Frontal cortex (tissue), 3 donors: ENCODE measurements at regions not wholly inside any gene's neighbourhood (a gene's known extent, or its start where the extent isn't known, plus 50 kb on each side); places are given as distances from the start of the nearest gene placed in this dataset.
"Not testable (repeated sequence)": the region's sequence is repeated elsewhere in the genome, so short reads cannot be mapped to it uniquely, and the experiment has no call there.

Experiments
- DNase-seq, 2 donors: peaks; one replicate each; pipeline ENCODE4 v3.0.0; 2012; ENCODE audit warnings: low spot score in 2 of 2
- FAIRE-seq: peaks from 2 replicates; lab custom pipeline; 2012; peaks lifted over from hg19 to GRCh38; lab: Jason Lieb, UNC
- donor health status: control.
- donor health status: control.
- donor health status: control.

DNA sequence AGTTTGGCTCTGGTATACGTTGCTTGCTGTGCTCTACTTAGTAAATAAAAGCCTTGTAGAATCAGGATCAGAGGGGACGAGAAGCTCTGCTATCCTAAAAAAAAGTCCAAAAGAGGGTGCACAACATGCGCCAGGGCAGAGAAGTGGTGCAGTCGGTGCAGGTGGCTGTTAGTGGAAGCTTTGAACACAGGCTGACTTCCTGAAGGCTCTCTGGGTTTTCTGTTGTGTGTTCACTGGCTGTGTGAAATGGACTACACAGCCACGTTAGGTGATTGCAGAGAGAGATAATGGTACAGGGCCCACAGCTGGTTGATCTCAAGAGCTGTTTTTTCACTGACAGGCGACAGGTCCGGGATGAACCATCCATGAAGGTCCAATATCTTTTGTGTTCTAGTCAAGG, 167.4 kb downstream of the TMEM167A start:
- no peak for FAIRE-seq
- no peak for DNase-seq

DNA sequence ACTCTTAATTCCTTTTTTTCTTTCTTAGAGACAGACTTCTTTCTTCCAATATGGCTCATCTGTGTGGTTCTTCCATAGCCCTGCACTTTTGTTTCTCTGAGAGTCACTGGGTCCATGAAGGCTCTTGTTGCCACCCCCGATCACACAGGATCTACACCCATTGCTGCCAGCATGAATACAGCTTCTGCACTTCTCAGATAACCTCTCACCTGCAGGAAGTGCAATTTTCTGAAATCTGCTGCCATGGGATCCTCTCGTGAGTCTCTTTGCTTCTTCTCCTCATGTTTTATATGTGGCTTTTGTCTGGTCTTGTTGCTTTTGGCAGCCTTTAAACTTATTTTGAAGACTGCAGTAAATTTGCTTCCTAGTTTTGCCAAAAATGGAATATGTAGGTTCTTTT, 171.2 kb downstream of the TMEM167A start:
- FAIRE-seq = no peak

DNA sequence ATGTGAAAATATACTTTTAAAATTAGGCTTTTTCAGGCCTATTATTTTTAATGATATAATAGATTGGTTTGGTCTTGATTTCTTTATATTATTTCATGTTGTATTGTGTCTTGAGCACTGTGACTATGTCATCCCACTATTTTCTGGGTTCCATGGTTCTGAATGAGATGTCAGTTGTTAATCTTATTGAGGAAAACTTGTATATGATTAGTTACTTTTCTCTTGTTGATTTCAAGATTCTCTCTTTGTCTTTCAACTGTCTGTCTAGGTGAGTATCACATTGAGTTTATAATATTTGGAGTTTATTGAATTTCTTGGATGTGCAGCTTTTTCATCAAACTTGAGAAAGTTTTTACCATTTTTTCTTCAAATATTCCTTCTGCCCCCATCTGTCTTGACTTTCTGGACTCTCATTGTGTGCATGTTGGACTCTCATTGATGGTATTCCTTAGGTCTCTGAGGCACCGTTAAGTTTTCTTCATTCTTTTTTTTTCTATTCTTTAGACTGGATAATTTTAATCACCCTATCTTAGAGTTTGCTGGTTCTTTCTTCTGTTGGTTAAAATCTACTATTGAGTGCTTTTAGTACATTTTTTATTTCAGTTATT, 175.8 kb downstream of the TMEM167A start:
- DNase-seq = no peak
- no peak for FAIRE-seq

More for the DNA sequence above, 171.2 kb downstream of the TMEM167A start:
- no peak for DNase-seq

DNA sequence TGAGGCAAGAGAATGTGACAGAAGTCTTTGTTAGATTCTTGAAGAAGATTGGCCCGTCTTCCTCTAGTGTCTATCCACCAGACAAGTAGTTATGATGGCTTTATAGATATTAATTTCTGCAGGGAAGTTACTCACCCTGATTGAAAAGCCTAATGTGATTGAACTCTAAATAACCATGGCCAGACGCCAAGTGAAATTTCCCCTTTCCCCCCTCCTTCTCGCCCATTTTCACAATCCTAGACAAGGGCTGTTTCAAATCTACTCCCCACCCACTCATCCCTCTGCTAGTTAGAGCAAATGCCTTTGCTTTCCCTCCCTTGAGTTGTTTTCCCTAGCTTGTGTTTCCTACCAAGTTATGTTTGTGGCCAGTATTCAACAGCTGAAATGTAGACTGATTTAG, 182.5 kb downstream of the TMEM167A start:
- no peak for FAIRE-seq
- DNase-seq = no peak

DNA sequence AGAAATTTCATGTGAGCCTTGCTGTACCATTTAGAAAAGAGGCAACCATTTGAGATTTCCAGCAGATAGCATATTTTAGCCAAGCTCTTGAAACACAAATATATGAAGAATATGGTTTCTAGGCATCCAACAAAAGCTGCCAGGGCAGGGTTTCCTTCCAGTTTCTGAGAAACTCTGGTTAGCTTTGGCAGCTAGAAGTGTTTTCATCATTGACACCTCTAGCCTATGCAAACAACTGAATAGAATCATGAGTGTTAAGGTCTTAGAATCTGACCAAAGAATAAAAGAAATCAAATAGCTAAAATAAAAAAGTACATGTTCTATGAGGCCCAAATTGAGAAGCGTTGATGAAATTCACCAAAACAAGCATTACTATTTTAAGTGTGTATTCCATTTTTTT, 188.1 kb downstream of the TMEM167A start:
- FAIRE-seq = no peak
- no peak for DNase-seq

DNA sequence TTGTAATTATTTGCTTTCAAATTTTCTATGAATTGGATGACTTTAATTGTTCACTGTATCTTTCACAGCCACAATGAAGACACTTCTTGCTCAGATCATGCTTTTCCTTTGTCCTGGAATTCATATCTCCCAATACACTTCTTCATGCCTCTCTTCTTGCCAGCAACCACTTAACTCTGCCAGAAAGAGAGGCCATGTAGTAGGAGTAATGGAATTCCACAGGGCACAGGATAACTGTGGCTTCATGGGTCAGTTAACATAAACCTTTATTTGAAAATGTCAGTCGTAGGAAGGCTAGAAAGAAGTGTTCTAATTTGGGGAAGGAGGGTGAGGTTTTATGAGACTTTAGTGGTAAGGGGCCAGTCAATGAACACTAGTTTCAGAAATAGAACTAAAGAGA, 190.3 kb downstream of the TMEM167A start:
- FAIRE-seq (no peak), DNase-seq (no peak)

DNA sequence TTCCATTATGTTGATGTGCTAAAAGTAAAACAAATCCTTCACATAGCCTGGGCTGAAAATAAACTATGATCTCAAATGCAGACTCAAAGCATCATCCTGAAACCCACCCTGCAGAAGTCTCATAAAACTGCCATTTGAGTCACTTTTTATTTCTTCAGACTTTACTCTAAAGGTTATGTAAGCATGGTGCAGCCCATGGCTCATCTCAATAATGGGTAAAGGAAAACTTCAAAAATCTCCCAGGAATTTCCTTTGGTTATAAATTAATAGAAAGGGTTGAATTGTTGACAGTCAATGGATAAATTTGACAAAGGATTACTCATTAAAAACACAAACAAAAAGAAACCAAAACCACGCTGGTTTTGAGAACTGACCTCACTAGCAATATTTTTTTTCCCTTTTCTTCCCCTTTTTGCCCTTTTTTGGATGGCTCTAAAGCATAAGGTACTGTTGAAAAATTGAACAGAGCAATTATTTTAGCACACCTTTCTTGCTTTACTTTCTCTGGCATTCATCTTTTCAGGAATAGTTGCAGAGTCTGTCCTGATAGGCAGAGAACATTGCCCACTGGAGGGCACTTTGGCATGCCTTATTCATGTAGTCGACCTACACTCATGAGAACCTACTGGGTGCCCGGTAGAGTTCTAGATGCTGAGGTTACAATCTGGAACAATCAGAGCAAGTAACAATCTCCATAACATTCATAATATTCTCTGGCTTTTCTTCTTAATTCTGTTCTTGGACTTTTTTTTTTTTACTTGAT, 191.4 kb downstream of the TMEM167A start:
- no peak for FAIRE-seq
- no peak for DNase-seq

DNA sequence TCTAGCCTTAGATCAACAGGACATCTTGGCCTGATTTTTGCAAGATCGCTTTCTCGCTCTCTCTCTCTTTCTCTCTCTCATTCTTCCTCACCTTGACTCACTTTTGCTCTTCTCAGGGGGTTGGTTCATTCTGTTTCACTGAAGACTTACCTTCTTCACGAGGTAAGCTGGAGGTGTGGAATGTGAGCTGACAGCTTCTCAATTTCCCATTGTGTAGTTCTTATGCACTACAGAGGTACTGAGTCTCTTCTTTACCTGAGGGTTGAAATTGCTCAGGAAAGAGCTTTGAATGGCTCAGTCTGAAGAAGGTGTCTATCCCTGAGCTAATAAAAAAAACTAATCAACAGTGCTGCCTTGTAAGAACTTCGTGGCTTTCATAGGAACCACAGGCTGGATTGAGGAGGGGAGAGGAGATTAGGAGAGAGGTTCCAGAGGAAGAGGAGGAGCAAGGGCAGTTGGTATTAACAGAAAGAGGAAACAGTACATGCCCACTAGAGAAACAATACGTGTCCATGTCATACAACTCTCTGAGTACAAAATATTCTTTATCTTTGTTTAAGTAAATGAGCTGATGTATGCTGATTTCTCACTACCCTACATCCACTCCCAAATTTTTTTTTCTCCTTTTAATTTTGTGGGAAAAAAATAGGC, 192.2 kb downstream of the TMEM167A start:
- no peak for FAIRE-seq
- no peak for DNase-seq

DNA sequence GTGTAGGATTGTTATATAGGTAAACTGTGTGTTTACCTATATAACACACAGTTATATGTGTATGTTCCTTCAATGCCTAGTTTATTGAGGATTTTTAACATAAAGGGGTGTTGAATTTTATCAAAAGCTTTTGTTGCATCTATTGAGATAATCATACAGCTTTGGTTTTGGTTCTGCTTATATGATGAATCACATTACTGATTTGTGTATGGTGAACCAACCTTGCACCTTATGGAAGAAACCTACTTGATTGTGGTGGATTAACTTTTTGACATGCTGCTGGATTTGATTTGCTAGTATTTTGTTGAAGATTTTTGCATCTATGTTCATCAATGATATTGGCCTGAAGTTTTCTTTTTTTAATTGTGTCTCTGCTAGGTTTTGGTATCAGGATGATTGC, 194.9 kb downstream of the TMEM167A start:
- FAIRE-seq (no peak), DNase-seq (no peak)

DNA sequence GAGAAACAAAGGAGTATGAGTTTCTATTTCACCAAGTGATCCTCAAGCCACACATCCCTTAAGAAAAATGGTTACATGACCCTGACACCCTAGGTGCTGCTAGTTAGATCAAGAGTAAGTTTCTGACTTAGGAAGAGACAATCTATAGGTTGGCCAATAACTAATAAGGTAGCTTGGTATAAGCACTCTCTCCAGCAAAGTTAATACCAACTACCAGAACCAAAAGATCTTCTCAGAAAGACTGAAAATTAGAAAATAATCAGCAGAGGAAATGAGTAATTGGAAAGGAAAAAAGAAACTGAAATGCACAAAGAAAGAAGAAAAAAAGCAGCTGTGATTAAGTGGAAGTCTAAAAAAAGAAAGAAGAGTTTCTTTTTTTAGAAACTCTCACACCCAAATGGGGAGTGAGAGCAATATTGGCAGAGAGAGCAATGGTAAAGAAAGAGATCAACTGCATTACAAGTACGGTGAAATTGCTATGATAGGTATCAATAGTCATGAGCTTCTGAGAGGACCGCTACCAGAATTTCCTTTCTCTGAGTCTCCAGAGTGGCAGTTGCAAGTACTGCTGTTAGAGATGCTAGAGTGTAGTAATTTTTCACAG, 195.5 kb downstream of the TMEM167A start:
- DNase-seq (no peak), FAIRE-seq (no peak)

DNA sequence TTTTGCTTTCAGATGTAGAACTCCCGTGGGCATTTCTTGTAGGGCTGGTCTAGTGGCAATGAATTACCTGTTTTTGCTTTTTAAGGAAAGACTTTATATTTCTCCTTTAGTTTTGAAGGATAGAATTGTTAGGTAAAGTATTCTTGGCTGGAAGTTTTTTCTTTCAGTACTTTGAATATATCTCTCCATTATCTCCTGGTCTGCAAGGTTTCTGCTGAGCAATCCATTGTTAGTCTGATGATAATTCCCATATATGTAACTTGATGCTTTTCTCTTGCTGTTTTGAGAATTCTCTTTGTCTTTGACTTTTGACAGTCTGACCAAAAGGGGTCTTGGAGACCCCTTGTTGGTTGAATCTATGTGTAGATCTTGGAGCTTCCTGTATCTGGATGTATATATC, 198.1 kb downstream of the TMEM167A start:
- no peak for FAIRE-seq
- no peak for DNase-seq

DNA sequence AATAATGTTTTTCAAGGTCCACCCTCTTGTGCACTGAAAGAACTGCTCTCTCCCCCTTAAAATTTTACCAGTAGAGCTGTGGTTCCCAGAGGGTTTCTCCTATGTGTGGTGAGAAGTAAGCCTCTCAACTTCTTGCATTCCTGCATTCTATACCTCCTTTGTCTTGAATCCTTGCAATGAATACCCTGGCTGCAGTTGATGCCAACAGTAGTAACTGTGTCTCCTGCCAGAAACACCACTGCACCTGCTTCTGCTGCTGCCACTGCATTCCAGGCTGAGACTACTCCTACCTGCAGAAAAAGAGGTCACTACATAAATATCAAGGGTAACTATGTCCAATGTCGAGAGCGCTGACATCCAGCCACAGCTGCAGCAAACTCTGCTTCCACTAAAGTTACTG, 203.7 kb downstream of the TMEM167A start:
- DNase-seq = no peak
- no peak for FAIRE-seq

DNA sequence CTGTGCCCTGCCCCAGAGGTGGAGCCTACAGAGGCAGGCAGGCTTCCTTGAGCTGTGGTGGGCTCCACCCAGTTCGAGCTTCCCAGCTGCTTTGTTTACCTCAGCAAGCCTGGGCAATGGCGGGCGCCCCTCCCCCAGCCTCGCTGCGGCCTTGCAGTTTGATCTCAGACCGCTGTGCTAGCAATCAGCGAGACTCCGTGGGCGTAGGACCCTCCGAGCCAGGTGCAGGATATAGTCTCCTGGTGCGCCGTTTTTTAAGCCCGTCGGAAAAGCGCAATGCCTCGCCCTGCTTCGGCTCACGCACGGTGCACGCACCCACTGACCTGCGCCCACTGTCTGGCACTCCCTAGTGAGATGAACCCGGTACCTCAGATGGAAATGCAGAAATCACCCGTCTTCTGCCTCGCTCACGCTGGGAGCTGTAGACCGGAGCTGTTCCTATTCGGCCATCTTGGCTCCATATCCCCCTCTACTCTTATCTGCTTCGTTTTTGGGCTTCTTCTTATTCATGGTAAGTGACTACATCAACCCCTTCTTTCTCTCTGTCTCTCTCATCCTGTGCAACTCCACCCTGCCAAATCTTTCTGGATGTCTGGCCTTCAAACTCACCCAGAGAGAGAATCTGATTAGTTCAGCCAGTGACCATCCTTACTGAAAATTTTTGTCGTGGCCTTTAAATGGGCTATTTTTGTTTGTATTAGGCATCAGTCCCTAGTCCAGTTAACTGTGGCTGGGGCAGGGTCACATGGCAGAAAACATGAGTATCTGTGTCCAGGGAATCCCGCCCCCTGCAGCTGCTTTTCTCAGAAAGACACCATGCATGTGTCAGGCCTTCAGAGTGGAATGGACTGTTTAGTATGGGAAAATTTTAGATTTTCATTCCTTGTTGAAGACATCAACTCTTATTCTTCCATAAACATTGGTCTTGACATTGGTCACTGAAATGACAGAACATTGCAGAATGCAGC, 204.6 kb downstream of the TMEM167A start:
- not testable (repeated sequence) for FAIRE-seq, DNase-seq

DNA sequence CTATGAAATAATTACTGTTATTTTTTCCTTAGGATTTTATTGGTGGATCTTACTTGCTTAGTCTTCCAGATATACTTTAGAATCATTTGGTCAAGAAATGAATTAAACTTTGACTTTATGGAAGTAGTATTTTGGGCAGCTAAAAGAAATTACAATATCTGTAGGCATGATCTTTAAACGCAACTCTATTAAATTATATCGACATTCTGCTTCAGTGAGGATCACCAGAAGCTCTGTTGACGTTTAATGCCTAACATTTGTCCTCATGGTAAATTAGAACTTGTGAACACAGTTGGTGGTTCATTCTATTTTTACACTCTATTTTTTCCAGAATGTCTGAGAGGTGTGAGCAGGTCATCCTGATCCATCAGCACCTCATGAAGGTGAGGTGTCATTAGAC, 211.6 kb downstream of the TMEM167A start:
- no peak for FAIRE-seq
- no peak for DNase-seq

DNA sequence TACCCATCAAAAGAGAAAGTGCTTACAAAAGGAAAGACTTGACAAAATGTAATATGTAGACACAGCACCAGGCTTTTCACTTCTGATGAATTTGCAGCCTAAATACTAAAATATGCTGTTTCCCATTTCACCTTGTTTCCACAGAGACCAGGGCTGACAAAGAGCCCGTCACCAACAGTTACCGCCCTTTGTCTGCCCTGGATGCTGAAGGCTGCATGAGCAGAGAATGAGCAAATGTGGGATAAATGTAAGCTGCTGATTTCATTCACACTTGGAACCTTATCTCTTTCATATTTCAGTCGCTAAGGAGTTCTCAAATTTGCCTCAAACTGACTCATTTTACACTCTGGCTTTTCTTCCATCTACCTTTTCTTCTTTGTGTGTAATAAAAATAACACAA, 213.9 kb downstream of the TMEM167A start:
- DNase-seq (no peak), FAIRE-seq (no peak)

DNA sequence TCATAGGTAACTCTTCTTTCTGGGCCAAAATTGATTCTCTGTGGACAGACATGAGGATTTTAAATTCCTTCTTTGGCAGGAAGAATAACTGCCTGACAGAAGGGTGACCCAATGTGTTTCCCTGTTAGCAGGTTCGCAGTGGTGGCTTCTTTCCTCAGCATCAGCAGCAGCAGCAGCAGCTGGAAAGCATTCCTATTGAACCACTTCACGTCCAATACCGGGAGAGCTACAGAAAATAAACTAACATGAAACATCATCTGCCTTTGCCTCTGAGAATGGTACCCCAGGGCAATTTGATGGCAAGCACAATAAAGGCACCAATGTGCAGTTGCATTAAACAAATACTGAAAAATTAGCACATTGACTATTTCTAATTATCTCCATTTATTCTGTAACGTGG, 214.5 kb downstream of the TMEM167A start:
- FAIRE-seq = no peak
- no peak for DNase-seq

DNA sequence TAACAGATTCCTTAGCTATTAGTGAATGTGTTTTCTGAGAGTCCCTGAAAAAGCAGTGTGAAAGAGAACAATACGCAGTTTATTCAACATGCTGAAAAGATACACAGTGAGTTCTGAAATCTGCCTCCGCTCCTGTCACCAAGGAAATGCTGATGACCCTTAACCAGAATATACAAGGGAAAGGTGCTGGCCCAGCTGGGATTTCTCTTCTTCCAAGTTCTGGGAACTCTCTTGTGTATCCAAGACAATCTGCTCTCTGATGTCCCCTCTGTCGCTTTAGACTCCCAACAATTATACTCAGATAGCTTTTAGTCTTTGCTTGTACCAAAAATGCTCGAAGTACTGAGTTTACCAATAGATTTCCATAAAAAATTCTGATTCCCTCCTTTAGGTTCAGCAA, 214.9 kb downstream of the TMEM167A start:
- no peak for FAIRE-seq
- no peak for DNase-seq

DNA sequence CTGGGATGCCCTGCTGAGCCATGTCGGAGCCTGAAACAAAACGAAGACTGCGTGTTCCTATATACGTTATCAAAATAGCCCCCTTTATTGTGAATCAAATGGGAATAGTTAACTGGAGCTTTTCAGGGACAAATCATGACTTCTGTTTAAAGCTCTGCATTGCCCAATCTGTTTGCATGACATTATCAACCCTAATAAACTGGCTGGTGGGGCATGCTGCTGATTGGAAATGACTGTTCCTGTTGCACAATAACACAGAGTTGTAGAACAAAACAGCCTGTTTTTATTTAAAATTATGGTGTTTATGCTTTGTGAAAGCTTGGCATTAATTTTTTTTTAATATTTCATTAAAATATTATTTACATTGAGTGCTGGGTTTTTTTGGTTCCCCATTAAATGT, 215.5 kb downstream of the TMEM167A start:
- FAIRE-seq = no peak
- DNase-seq = no peak

DNA sequence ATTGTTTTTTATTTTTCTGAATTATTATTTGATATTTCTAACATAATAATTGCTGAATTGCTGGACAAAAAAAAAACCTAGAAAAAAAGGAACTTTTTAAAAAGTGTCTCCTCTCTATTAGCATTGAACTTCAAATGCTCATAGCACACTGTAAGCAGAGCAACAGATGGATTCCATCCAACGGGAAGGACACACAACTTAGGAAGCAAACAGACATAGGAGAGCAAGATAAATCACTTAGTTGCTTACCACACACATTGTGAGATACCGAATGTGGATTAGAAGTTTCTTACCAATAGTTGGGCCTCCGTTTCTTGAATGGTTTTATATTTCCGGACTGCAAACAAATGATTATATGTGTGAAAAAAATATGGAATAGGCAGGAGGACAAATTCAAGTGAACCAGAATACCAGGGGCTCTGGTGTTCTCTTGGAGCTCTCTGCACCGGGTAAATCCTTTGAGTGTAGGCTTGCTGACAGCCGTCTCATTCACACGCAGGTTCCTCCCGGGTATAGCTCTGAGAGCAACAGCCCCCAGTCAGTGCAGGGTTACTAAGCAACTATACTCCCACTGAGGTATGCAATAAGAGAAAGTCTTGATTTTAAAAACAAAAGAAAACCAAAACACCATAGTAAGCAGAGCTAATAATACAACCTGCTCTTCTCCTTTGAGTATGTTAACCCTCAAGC, 217.6 kb downstream of the TMEM167A start:
- FAIRE-seq (no peak), DNase-seq (no peak)
